WTC11 (cell line): ENCODE measurements at regions not wholly inside any gene's neighbourhood (a gene's known extent, or its start where the extent isn't known, plus 50 kb on each side); places are given as distances from the start of the nearest gene placed in this dataset.

Experiments
- ATAC-seq: fragments of 200-7000 bp; cut with Tn5 transposase; 2 replicates; pipeline ENCODE4 v1.10.0; 2021; ENCODE audit warnings: mild to moderate bottlenecking, moderate library complexity
- CTCF ChIA-PET: fragments of 300-600 bp; sonication (Branson Sonifier 250); formaldehyde crosslinking; loops from one replicate; lab custom pipeline; 2021; ENCODE audit warnings: antibody characterized with exemption; lab: Charles Lee
- POLR2A ChIA-PET: fragments of 350-600 bp; sonication (Branson Sonifier 250); formaldehyde crosslinking; loops from one replicate; lab custom pipeline; 2021; ENCODE audit warnings: antibody characterized with exemption; lab: Charles Lee
- DNase-seq: peaks from one replicate; pipeline ENCODE4 v3.0.0; 2021; ENCODE audit warnings: low spot score
- H3K27ac Mint-ChIP-seq: 2 replicates; pipeline ENCODE4 v1.8.0; 2021; ENCODE audit warnings: mixed read lengths
- H3K27me3 Mint-ChIP-seq: 2 replicates; pipeline ENCODE4 v1.8.0; 2021; ENCODE audit warnings: low read depth, mild to moderate bottlenecking, moderate library complexity, mixed read lengths
- H3K36me3 Mint-ChIP-seq: 2 replicates; pipeline ENCODE4 v1.8.0; 2021; ENCODE audit warnings: mixed read lengths
- H3K4me1 Mint-ChIP-seq: 2 replicates; pipeline ENCODE4 v1.8.0; 2022; ENCODE audit warnings: mixed read lengths
- H3K4me3 Mint-ChIP-seq: 2 replicates; pipeline ENCODE4 v1.8.0; 2021; ENCODE audit warnings: mild to moderate bottlenecking, moderate library complexity, mixed read lengths
- H3K9me3 Mint-ChIP-seq: 2 replicates; pipeline ENCODE4 v1.8.0; 2021; ENCODE audit warnings: mixed read lengths
- AFF4 ChIP-seq: sonication (generic); formaldehyde crosslinking; IDR thresholded peaks from 2 replicates; pipeline ENCODE4 v1.8.1; 2023; ENCODE audit warnings: mild to moderate bottlenecking, missing genetic modification reagents, borderline replicate concordance
- ATF3 ChIP-seq: sonication (generic); formaldehyde crosslinking; conservative IDR thresholded peaks from 2 replicates; pipeline ENCODE4 v1.8.1; 2022; ENCODE audit warnings: mild to moderate bottlenecking, missing genetic modification reagents
- CDX4 ChIP-seq: fragments of 250-450 bp; sonication (Bioruptor Pico); IDR thresholded peaks from 2 replicates; pipeline ENCODE4 v1.9.0; 2021; ENCODE audit warnings: moderate library complexity, mild to moderate bottlenecking, inconsistent platforms, borderline replicate concordance
- CREB1 ChIP-seq: sonication (generic); formaldehyde crosslinking; IDR thresholded peaks from 2 replicates; pipeline ENCODE4 v1.8.0; 2023; ENCODE audit warnings: mild to moderate bottlenecking, missing genetic modification reagents
- CTCF ChIP-seq: fragments of 200-600 bp; IDR thresholded peaks from 2 replicates; pipeline ENCODE4 v1.8.0; 2022; ENCODE audit warnings: antibody characterized with exemption
- E2F5 ChIP-seq: sonication (generic); formaldehyde crosslinking; IDR thresholded peaks from 2 replicates; pipeline ENCODE4 v1.8.1; 2022; ENCODE audit warnings: mild to moderate bottlenecking, moderate library complexity, missing genetic modification reagents
- ELF4 ChIP-seq: sonication (generic); formaldehyde crosslinking; IDR thresholded peaks from 2 replicates; pipeline ENCODE4 v1.8.1; 2022; ENCODE audit warnings: low read depth, mild to moderate bottlenecking, moderate library complexity, missing genetic modification reagents
- FOXK1 ChIP-seq: sonication (generic); formaldehyde crosslinking; IDR thresholded peaks from 2 replicates; pipeline ENCODE4 v1.8.0; 2022; ENCODE audit warnings: mild to moderate bottlenecking, moderate library complexity, missing genetic modification reagents
- FOXP4 ChIP-seq: sonication (generic); formaldehyde crosslinking; IDR thresholded peaks from 2 replicates; pipeline ENCODE4 v1.8.0; 2022; ENCODE audit warnings: mild to moderate bottlenecking, missing genetic modification reagents
- MAX ChIP-seq: sonication (generic); formaldehyde crosslinking; IDR thresholded peaks from 2 replicates; pipeline ENCODE4 v1.8.0; 2022; ENCODE audit warnings: mild to moderate bottlenecking, missing genetic modification reagents
- PRRX2 ChIP-seq: fragments of 250-450 bp; sonication (Bioruptor Pico); IDR thresholded peaks from 2 replicates; pipeline ENCODE4 v1.8.0; 2021; ENCODE audit warnings: mild to moderate bottlenecking
- SP1 ChIP-seq: sonication (generic); formaldehyde crosslinking; conservative IDR thresholded peaks from 2 replicates; pipeline ENCODE4 v1.8.1; 2022; ENCODE audit warnings: missing genetic modification reagents
- TEAD1 ChIP-seq: sonication (generic); formaldehyde crosslinking; IDR thresholded peaks from 2 replicates; pipeline ENCODE4 v1.8.0; 2022; ENCODE audit warnings: mild to moderate bottlenecking, missing genetic modification reagents
- USF2 ChIP-seq: sonication (generic); formaldehyde crosslinking; IDR thresholded peaks from 2 replicates; pipeline ENCODE4 v1.8.1; 2023; ENCODE audit warnings: mild to moderate bottlenecking, missing genetic modification reagents, moderate library complexity
- ZMAT4 ChIP-seq: fragments of 250-450 bp; sonication (Bioruptor Pico); IDR thresholded peaks from 2 replicates; pipeline ENCODE4 v1.9.0; 2021; ENCODE audit warnings: mild to moderate bottlenecking
- ZNF416 ChIP-seq: fragments of 250-450 bp; sonication (Bioruptor Pico); IDR thresholded peaks from 2 replicates; pipeline ENCODE4 v1.9.0; 2021; ENCODE audit warnings: mild to moderate bottlenecking, inconsistent platforms
- ZNF532 ChIP-seq: fragments of 250-450 bp; sonication (Bioruptor Pico); IDR thresholded peaks from 2 replicates; pipeline ENCODE4 v1.9.0; 2021; ENCODE audit warnings: mild to moderate bottlenecking, borderline replicate concordance
- ZNF671 ChIP-seq: fragments of 250-450 bp; sonication (Bioruptor Pico); IDR thresholded peaks from 2 replicates; pipeline ENCODE4 v1.8.0; 2021; ENCODE audit warnings: mild to moderate bottlenecking

GRCh38 chr11:15870911-15871310 is 485.4 kb downstream of the SOX6 start (continued):
- TF ChIP-seq ZNF532 (CRISPR knock-in tag) (no peak), PRRX2 (CRISPR knock-in tag) (no peak), CTCF (no peak), ATF3 (CRISPR knock-in tag) (no peak)

GRCh38 chr11:15871904-15872626 is 484.3 kb downstream of the SOX6 start:
- Mint-ChIP-seq H3K27ac (peak overlapping the region; percentile 42), H3K4me3 (no peak overlapping the region), H3K9me3 (peaks cover 15% of the 10 kb centered on the region), H3K27me3 (no peaks in the 10 kb centered on the region; the same call in 1 of the 2 replicates), H3K36me3 (no peaks in the 10 kb centered on the region), H3K4me1 (peaks cover 39% of the 10 kb centered on the region)
- POLR2A ChIA-PET: no interaction called here
- CTCF ChIA-PET: interaction anchor here (0.8 to 1.1 kb wide), 7 partner anchors 20 to 222 kb away, joined by 3 to 6 read pairs (median 3); no protein-coding TSS in a partner anchor
- DNase-seq (no peak), ATAC-seq (peak; percentile 81)
- TF ChIP-seq ZMAT4 (CRISPR knock-in tag) (no peak), SP1 (CRISPR knock-in tag) (no peak), ELF4 (CRISPR knock-in tag) (no peak), CDX4 (CRISPR knock-in tag) (no peak), ZNF416 (CRISPR knock-in tag) (no peak), TEAD1 (CRISPR knock-in tag) (no peak), E2F5 (CRISPR knock-in tag) (no peak), USF2 (CRISPR knock-in tag) (no peak), ZNF671 (CRISPR knock-in tag) (no peak), CREB1 (CRISPR knock-in tag) (no peak), FOXK1 (CRISPR knock-in tag) (no peak), AFF4 (no peak), FOXP4 (CRISPR knock-in tag) (no peak), MAX (CRISPR knock-in tag) (no peak)
